Epidermal melanocyte (primary cell): ENCODE measurements at regions not wholly inside any gene's neighbourhood (a gene's known extent, or its start where the extent isn't known, plus 50 kb on each side); places are given as distances from the start of the nearest gene placed in this dataset.
"Not testable (repeated sequence)": the region's sequence is repeated elsewhere in the genome, so short reads cannot be mapped to it uniquely, and the experiment has no call there.

ENCODE experiments used
- DNase-seq: peaks from one replicate; pipeline ENCODE4 v3.0.0; 2011; ENCODE audit warnings: low spot score; ENCODE audit not compliant: insufficient read length

- no peak for DNase-seq
Measured at GRCh38 chr5:174549254-174549653, 175.1 kb upstream of the MSX2 start.

- DNase-seq: no peak
Measured at GRCh38 chr5:174550026-174550425, 174.4 kb upstream of the MSX2 start.

GRCh38 chr5:174552428-174552827, 172.0 kb upstream of the MSX2 start:
- no peak for DNase-seq

- DNase-seq: no peak
Measured at GRCh38 chr5:174553556-174553955, 170.8 kb upstream of the MSX2 start.

- DNase-seq: no peak
Measured at GRCh38 chr5:174555726-174556125, 168.7 kb upstream of the MSX2 start.

GRCh38 chr5:174556756-174557155, 167.6 kb upstream of the MSX2 start:
- no peak for DNase-seq

- no peak for DNase-seq
Measured at GRCh38 chr5:174558190-174558589, 166.2 kb upstream of the MSX2 start.

GRCh38 chr5:174559141-174559540, 165.2 kb upstream of the MSX2 start:
- no peak for DNase-seq

- DNase-seq: no peak
Measured at GRCh38 chr5:174559566-174560090, 164.8 kb upstream of the MSX2 start.

GRCh38 chr5:174560861-174561260, 163.5 kb upstream of the MSX2 start:
- DNase-seq: no peak

GRCh38 chr5:174563040-174563439, 161.3 kb upstream of the MSX2 start:
- not testable (repeated sequence) for DNase-seq

GRCh38 chr5:174563899-174564298, 160.5 kb upstream of the MSX2 start:
- DNase-seq: no peak

- DNase-seq: no peak
Measured at GRCh38 chr5:174567506-174568141, 156.8 kb upstream of the MSX2 start.

- DNase-seq: no peak
Measured at GRCh38 chr5:174570662-174571061, 153.7 kb upstream of the MSX2 start.

GRCh38 chr5:174571662-174572397, 152.6 kb upstream of the MSX2 start:
- peak; percentile 45 for DNase-seq

- no peak for DNase-seq
Measured at GRCh38 chr5:174572591-174572990, 151.8 kb upstream of the MSX2 start.

GRCh38 chr5:174573221-174573994, 151.0 kb upstream of the MSX2 start:
- DNase-seq: no peak

GRCh38 chr5:174575043-174575442, 149.3 kb upstream of the MSX2 start:
- DNase-seq: no peak

GRCh38 chr5:174576042-174576441, 148.3 kb upstream of the MSX2 start:
- no peak for DNase-seq

GRCh38 chr5:174581479-174581878, 142.9 kb upstream of the MSX2 start:
- no peak for DNase-seq

GRCh38 chr5:174581894-174582293, 142.5 kb upstream of the MSX2 start:
- DNase-seq: no peak

- DNase-seq: no peak
Measured at GRCh38 chr5:174583071-174583470, 141.3 kb upstream of the MSX2 start.
